ENCODE measurements at regions not wholly inside any gene's neighbourhood (a gene's known extent, or its start where the extent isn't known, plus 50 kb on each side); places are given as distances from the start of the nearest gene placed in this dataset.

DNA sequence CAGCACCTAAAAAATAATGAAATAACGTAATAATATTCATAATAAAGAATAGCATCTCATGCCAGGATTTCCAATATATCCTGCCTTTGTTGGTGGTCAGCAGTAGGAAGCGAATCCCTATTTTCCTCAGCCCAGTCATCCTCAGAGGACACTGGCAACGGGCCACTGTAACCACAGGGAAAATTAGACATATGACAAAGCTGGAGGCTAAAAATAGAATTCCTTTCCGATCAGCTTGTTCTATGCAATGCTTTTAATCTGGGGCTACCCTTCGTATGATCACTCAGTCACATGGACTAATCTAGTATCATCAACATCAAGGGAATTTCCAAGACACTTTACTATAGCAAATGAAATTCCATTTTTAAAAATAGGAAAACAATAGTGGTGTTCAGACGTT lies 246.9 kb upstream of the KCNJ16 start:
- intact Hi-C loops (cut with DNase I), result no loop called here
- no peak overlapping the region for H3K4me3 ChIP-seq
- no peak overlapping the region for H3K27ac ChIP-seq
- H3K4me1 ChIP-seq, result no peaks in the 10 kb centered on the region
- peaks cover 0 to 2% of the 10 kb centered on the region in 2 donors for H3K9me3 ChIP-seq
- no peak for ATAC-seq
- H3K27me3 ChIP-seq, result no peaks in the 10 kb centered on the region
- TF ChIP-seq, protein P1, sequence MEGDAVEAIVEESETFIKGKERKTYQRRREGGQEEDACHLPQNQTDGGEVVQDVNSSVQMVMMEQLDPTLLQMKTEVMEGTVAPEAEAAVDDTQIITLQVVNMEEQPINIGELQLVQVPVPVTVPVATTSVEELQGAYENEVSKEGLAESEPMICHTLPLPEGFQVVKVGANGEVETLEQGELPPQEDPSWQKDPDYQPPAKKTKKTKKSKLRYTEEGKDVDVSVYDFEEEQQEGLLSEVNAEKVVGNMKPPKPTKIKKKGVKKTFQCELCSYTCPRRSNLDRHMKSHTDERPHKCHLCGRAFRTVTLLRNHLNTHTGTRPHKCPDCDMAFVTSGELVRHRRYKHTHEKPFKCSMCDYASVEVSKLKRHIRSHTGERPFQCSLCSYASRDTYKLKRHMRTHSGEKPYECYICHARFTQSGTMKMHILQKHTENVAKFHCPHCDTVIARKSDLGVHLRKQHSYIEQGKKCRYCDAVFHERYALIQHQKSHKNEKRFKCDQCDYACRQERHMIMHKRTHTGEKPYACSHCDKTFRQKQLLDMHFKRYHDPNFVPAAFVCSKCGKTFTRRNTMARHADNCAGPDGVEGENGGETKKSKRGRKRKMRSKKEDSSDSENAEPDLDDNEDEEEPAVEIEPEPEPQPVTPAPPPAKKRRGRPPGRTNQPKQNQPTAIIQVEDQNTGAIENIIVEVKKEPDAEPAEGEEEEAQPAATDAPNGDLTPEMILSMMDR (IDR thresholded peaks at IDR 0.05), result no peak
- DNase-seq, result peak in 1 of 4 donors; percentile 17
- H3K36me3 ChIP-seq, result no peaks in the 10 kb centered on the region

DNA sequence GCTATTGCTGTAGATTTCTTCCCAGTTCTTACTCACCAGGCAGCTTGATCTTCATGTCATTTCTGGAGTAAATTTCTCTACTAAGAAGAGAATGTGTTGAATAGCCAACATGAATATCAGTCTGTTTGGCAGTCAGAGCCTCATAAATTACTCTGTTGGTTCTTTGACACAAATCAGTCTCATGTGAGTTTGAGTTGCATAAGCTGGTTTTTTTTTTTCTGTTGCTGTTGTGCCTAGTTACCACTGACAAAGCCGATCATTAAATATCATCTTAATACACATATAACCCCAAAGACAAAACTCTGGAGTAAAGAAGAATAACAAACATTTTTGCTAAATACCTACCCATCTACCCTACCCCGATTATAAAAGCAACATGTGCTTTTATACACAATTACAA lies 240.5 kb upstream of the KCNJ16 start:
- Histone ChIP-seq H3K36me3 (no peaks in the 10 kb centered on the region), H3K4me3 (no peak overlapping the region), H3K9me3 (peaks cover 0 to 11% of the 10 kb centered on the region in 2 donors), H3K27me3 (no peaks in the 10 kb centered on the region), H3K4me1 (no peaks in the 10 kb centered on the region), H3K27ac (no peak overlapping the region)
- TF ChIP-seq, protein P1 (IDR thresholded peaks at IDR 0.05), result no peak
- ATAC-seq, result no peak
- DNase-seq, result no peak
- intact Hi-C loops (cut with DNase I), result no loop called here

DNA sequence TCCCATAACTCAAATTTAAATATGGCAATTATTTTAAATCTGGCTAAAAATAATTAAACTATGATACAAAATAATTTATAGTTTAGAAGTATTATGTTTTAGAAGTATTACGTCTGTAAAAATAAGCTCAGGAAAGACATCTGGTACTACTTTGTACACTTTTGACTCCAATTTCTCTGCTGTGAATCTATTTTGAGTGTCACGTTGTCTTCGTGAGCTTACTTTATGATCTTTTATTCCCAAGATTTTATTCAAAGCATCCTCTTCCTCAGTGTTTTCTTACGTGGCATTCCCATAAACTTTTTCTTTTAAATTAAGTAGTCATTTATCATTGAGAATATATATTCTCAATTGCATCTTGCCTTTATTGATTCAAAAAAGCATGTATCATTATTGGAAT lies 223.3 kb upstream of the KCNJ16 start:
- TF ChIP-seq, protein P1 (IDR thresholded peaks at IDR 0.05), result no peak
- H3K27ac ChIP-seq, result no peak overlapping the region
- H3K4me3 ChIP-seq, result no peak overlapping the region
- H3K27me3 ChIP-seq, result no peaks in the 10 kb centered on the region
- no peaks in the 10 kb centered on the region for H3K36me3 ChIP-seq
- H3K4me1 ChIP-seq, result no peaks in the 10 kb centered on the region
- DNase-seq (no peak), ATAC-seq (no peak)
- intact Hi-C loops (cut with DNase I), result no loop called here
- H3K9me3 ChIP-seq, result no peaks in the 10 kb centered on the region

GRCh38 chr17:69853541-69854224 lies 221.3 kb upstream of the KCNJ16 start:
- Histone ChIP-seq H3K4me3 (no peak overlapping the region), H3K4me1 (no peaks in the 10 kb centered on the region), H3K27ac (peak overlapping the region in 1 of 2 donors; percentile 16), H3K9me3 (peaks cover 0 to 6% of the 10 kb centered on the region in 2 donors), H3K27me3 (no peaks in the 10 kb centered on the region), H3K36me3 (no peaks in the 10 kb centered on the region)
- TF ChIP-seq, protein P1 (IDR thresholded peaks at IDR 0.05), result no peak
- intact Hi-C loops (cut with DNase I), result no loop called here
- ATAC-seq (peak; percentile 68), DNase-seq (peak in 1 of 4 donors; percentile 13)

DNA sequence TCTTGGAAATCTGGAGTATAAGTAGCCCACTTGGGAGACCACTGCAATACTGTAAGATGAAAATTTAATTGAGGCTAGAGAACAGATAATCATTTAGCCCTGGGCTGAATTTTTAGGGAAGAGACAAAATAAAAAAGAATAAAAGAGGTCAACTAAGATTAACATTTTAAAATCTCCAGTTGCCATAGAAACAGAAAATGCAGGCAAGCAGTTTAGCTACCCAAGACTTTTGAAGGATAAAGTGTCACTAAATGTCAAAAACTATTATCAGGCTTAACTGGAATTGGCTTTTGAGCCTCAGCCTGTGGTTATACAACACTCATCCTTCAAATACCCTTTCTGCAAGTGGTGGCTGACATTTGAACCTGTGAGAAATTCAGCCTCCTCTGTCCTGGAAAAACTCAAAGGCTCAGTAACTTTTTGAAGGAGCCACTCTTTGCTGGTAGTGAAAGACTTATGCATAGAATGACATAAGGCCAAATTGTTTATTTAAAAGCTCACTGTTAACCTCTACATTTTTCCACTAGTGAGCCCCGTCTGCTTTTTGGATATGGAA lies 220.7 kb upstream of the KCNJ16 start:
- Histone ChIP-seq H3K27me3 (no peaks in the 10 kb centered on the region), H3K27ac (peak overlapping the region in 1 of 2 donors; percentile 16), H3K4me3 (no peak overlapping the region), H3K9me3 (peaks cover 0 to 10% of the 10 kb centered on the region in 2 donors), H3K36me3 (no peaks in the 10 kb centered on the region), H3K4me1 (no peaks in the 10 kb centered on the region)
- no peak for DNase-seq
- intact Hi-C loops (cut with DNase I), result no loop called here
- TF ChIP-seq, protein P1 (IDR thresholded peaks at IDR 0.05), result no peak
- ATAC-seq, result no peak
